ENCODE measurements at regions not wholly inside any gene's neighbourhood (a gene's known extent, or its start where the extent isn't known, plus 50 kb on each side); places are given as distances from the start of the nearest gene placed in this dataset.

DNA sequence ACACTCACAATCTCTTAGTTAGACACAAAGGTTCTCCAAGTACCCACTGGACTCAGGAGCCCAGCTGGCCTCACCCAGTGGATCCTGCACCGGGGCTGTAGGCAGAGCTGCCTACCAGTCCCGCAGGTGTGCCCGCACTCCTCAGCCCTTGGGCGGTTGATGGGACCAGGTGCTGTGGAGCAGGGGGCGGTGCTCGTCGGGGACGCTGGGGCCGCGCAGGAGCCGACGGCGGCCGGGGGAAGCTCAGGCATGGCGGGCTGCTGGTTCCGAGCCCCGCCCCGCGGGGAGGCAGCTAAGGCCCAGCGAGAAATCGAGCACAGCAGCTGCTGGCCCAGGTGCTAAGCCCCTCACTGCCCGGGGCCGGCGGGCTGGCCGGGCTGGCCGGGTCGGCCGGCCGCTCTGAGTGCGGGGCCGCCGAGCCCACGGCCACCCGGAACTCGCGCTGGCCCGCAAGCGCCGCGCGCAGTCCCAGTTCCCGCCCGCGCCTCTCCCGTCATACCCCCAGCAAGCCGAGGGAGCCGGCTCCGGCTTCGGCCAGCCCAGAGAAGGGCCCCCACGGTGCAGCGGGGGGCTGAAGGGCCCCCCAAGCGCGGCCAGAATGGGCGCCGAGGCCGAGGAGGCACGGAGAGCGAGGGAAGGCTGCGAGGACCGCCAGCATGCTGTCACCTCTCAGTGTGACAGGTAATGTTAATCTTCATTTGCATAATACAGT is 506.8 kb downstream of the LRFN5 start:
- no peaks in the 10 kb centered on the region for H3K27me3 ChIP-seq (ENCODE audit: control insufficient read depth in 1 of 2, insufficient read depth in 2 of 2, low read length in 2 of 2)
- FAIRE-seq = no peak
- no peak overlapping the region for H3K4me3 ChIP-seq (replicated peaks in 1 of 3; ENCODE audit: insufficient read depth in 1 of 3, low read depth in 2 of 3, low read length in 3 of 3)
- H3K9ac ChIP-seq (ENCODE audit: insufficient read depth, low read depth, low read length) = no peak overlapping the region
- CTCF ChIA-PET (ENCODE audit: low intra/inter-chr PET ratio, low total read pairs) = no interaction called here
- 73% methylated on average over 60 of the region's 60 CpGs for WGBS (ENCODE audit: low lambda C conversion rate)
- no peak overlapping the region for H2AFZ ChIP-seq (ENCODE audit: low read length)
- H3K9me3 ChIP-seq (ENCODE audit: low read length) = peaks cover 91% of the 10 kb centered on the region
- in situ Hi-C loops (cut with HindIII; ENCODE audit: extremely low pct_ligation_motif_present, low pct_unique_long_range_greater_than_20kb) (no loop called here), intact Hi-C loops (cut with micrococcal nuclease; ENCODE audit: unreplicated experiment) (loop anchor here (10.0 kb wide), 1 partner anchor 189 kb away; no protein-coding TSS in a partner anchor)
- no peaks in the 10 kb centered on the region for H3K4me1 ChIP-seq (ENCODE audit: insufficient read depth, low read length)
- POLR2A ChIA-PET = no interaction called here
- H3K4me2 ChIP-seq (ENCODE audit: low read depth, low read length) = no peak overlapping the region
- no peak for DNase-seq (ENCODE audit: low spot score)
- H3K36me3 ChIP-seq (replicated peaks in 1 of 2; ENCODE audit: control insufficient read depth in 1 of 2, insufficient read depth in 2 of 2, low read length in 2 of 2) = no peaks in the 10 kb centered on the region
- no TSS peak for BruUV-seq (replicated peaks)
- no peaks in the 10 kb centered on the region for H4K20me1 ChIP-seq (ENCODE audit: insufficient read depth, low read length)
- H3K27ac ChIP-seq (ENCODE audit: extremely low read length, insufficient read depth, low read length) = no peak overlapping the region
- ATAC-seq = no peak; the same call in 2 of the 3 replicates
- no peaks in the 10 kb centered on the region for H3K79me2 ChIP-seq (ENCODE audit: insufficient read depth, low read length)
- no peak for TF ChIP-seq ZNF570 (CRISPR knock-in tag; IDR thresholded peaks at IDR 0.05; ENCODE audit: borderline replicate concordance)
- TF ChIP-seq ZNF484 (CRISPR knock-in tag; IDR thresholded peaks at IDR 0.05; ENCODE audit: borderline replicate concordance, low read depth) = no peak
- no peak for TF ChIP-seq ATAD3A (CRISPR knock-in tag; IDR thresholded peaks at IDR 0.05)
- TF ChIP-seq CAMTA2 (CRISPR knock-in tag; IDR thresholded peaks at IDR 0.05; ENCODE audit: borderline replicate concordance) = no peak
- no peak for TF ChIP-seq MAFK (conservative IDR thresholded peaks at IDR 0.05 in 1 of 2, IDR thresholded peaks at IDR 0.05 in 1 of 2; ENCODE audit: low read length in 2 of 2)
- no peak for TF ChIP-seq ZNF878 (CRISPR knock-in tag; IDR thresholded peaks at IDR 0.05)
- TF ChIP-seq SRY (CRISPR knock-in tag; IDR thresholded peaks at IDR 0.05) = no peak
- TF ChIP-seq, protein P1, sequence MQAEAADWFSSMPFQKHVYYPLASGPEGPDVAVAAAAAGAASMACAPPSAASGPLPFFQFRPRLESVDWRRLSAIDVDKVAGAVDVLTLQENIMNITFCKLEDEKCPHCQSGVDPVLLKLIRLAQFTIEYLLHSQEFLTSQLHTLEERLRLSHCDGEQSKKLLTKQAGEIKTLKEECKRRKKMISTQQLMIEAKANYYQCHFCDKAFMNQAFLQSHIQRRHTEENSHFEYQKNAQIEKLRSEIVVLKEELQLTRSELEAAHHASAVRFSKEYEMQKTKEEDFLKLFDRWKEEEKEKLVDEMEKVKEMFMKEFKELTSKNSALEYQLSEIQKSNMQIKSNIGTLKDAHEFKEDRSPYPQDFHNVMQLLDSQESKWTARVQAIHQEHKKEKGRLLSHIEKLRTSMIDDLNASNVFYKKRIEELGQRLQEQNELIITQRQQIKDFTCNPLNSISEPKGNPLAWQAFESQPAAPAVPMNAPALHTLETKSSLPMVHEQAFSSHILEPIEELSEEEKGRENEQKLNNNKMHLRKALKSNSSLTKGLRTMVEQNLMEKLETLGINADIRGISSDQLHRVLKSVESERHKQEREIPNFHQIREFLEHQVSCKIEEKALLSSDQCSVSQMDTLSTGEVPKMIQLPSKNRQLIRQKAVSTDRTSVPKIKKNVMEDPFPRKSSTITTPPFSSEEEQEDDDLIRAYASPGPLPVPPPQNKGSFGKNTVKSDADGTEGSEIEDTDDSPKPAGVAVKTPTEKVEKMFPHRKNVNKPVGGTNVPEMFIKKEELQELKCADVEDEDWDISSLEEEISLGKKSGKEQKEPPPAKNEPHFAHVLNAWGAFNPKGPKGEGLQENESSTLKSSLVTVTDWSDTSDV (CRISPR knock-in tag; IDR thresholded peaks at IDR 0.05) = no peak
- TF ChIP-seq ZNF891 (CRISPR knock-in tag; IDR thresholded peaks at IDR 0.05) = no peak
- TF ChIP-seq RBM22 (optimal IDR thresholded peaks at IDR 0.05; ENCODE audit: low read length) = no peak
- no peak for TF ChIP-seq DR1 (CRISPR knock-in tag; IDR thresholded peaks at IDR 0.05)
- no peak for TF ChIP-seq ZNF496 (CRISPR knock-in tag; IDR thresholded peaks at IDR 0.05; ENCODE audit: insufficient replicate concordance)
- TF ChIP-seq, protein P2, sequence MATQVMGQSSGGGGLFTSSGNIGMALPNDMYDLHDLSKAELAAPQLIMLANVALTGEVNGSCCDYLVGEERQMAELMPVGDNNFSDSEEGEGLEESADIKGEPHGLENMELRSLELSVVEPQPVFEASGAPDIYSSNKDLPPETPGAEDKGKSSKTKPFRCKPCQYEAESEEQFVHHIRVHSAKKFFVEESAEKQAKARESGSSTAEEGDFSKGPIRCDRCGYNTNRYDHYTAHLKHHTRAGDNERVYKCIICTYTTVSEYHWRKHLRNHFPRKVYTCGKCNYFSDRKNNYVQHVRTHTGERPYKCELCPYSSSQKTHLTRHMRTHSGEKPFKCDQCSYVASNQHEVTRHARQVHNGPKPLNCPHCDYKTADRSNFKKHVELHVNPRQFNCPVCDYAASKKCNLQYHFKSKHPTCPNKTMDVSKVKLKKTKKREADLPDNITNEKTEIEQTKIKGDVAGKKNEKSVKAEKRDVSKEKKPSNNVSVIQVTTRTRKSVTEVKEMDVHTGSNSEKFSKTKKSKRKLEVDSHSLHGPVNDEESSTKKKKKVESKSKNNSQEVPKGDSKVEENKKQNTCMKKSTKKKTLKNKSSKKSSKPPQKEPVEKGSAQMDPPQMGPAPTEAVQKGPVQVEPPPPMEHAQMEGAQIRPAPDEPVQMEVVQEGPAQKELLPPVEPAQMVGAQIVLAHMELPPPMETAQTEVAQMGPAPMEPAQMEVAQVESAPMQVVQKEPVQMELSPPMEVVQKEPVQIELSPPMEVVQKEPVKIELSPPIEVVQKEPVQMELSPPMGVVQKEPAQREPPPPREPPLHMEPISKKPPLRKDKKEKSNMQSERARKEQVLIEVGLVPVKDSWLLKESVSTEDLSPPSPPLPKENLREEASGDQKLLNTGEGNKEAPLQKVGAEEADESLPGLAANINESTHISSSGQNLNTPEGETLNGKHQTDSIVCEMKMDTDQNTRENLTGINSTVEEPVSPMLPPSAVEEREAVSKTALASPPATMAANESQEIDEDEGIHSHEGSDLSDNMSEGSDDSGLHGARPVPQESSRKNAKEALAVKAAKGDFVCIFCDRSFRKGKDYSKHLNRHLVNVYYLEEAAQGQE (IDR thresholded peaks at IDR 0.05; ENCODE audit: borderline replicate concordance in 1 of 2, low read depth in 1 of 2, low read length in 2 of 2) = no peak
- TF ChIP-seq, protein P3, sequence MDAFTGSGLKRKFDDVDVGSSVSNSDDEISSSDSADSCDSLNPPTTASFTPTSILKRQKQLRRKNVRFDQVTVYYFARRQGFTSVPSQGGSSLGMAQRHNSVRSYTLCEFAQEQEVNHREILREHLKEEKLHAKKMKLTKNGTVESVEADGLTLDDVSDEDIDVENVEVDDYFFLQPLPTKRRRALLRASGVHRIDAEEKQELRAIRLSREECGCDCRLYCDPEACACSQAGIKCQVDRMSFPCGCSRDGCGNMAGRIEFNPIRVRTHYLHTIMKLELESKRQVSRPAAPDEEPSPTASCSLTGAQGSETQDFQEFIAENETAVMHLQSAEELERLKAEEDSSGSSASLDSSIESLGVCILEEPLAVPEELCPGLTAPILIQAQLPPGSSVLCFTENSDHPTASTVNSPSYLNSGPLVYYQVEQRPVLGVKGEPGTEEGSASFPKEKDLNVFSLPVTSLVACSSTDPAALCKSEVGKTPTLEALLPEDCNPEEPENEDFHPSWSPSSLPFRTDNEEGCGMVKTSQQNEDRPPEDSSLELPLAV (CRISPR knock-in tag; conservative IDR thresholded peaks at IDR 0.05; ENCODE audit: low read depth) = no peak
